CD14-positive monocyte (primary cell): ENCODE measurements at regions not wholly inside any gene's neighbourhood (a gene's known extent, or its start where the extent isn't known, plus 50 kb on each side); places are given as distances from the start of the nearest gene placed in this dataset.

Experiments
- DNase-seq, 3 donors: peaks; one replicate each; pipeline ENCODE4 v3.0.0-alpha.2; 2011 to 2022
- H2AFZ ChIP-seq: 2 replicates; pipeline ENCODE4 v1.6.0; 2012; ENCODE audit warnings: mild to moderate bottlenecking, low read depth, low read length, inconsistent platforms; ENCODE audit not compliant: insufficient read depth, poor library complexity, severe bottlenecking
- H3K27ac ChIP-seq, 2 donors: 1 replicate in 1 of 2; 2 replicates in 1 of 2; pipeline ENCODE4 v1.5.1; 2012 to 2013; ENCODE audit warnings: low read length in 2 of 2, control low read depth in 1 of 2, inconsistent platforms in 1 of 2, low read depth in 1 of 2, mild to moderate bottlenecking in 1 of 2
- H3K27me3 ChIP-seq, 2 donors: one replicate each; pipeline versions ENCODE4 v1.6.0 to v1.6.1; 2011 to 2013; ENCODE audit warnings: low read length in 2 of 2; ENCODE audit not compliant: control insufficient read depth in 2 of 2, insufficient read depth in 2 of 2
- H3K36me3 ChIP-seq, 2 donors: replicated peaks in 1 of 2; 1 replicate in 1 of 2; 2 replicates in 1 of 2; pipeline versions ENCODE4 v1.5.1 to v1.6.1; 2012 to 2013; ENCODE audit warnings: low read length in 2 of 2, control low read depth in 1 of 2, inconsistent platforms in 1 of 2, mild to moderate bottlenecking in 1 of 2; ENCODE audit not compliant: insufficient read depth in 2 of 2, control insufficient read depth in 1 of 2
- H3K4me1 ChIP-seq, 2 donors: 1 replicate in 1 of 2; 2 replicates in 1 of 2; pipeline versions ENCODE4 v1.5.1 to v1.6.1; 2012 to 2013; ENCODE audit warnings: low read length in 2 of 2, control low read depth in 1 of 2, inconsistent platforms in 1 of 2, mild to moderate bottlenecking in 1 of 2, moderate library complexity in 1 of 2; ENCODE audit not compliant: insufficient read depth in 2 of 2, control insufficient read depth in 1 of 2
- H3K4me2 ChIP-seq: replicated peaks from 2 replicates; pipeline ENCODE3; 2012; ENCODE audit warnings: low read length, moderate library complexity, mild to moderate bottlenecking; ENCODE audit not compliant: poor library complexity, severe bottlenecking; ENCODE audit errors: extremely low read depth
- H3K4me3 ChIP-seq, 3 experiments: fragments of 200-600 bp in 1 of 3; sonication (generic) in 1 of 3; replicated peaks in 1 of 3; 1 replicate in 2 of 3; 2 replicates in 1 of 3; pipeline ENCODE4 v1.5.1; 2011 to 2013; ENCODE audit warnings: low read length in 3 of 3, mild to moderate bottlenecking in 3 of 3, control low read depth in 2 of 3, low read depth in 2 of 3, inconsistent platforms in 1 of 3, moderate library complexity in 1 of 3
- H3K79me2 ChIP-seq: 2 replicates; pipeline ENCODE4 v1.6.0; 2012; ENCODE audit warnings: mild to moderate bottlenecking, control low read depth, inconsistent platforms, low read length, moderate library complexity; ENCODE audit not compliant: insufficient read depth
- H3K9ac ChIP-seq: 2 replicates; pipeline ENCODE4 v1.6.0; 2017; ENCODE audit warnings: low read length, mild to moderate bottlenecking; ENCODE audit not compliant: insufficient read depth, poor library complexity, severe bottlenecking
- H3K9me3 ChIP-seq, 2 donors: replicated peaks in 1 of 2; 1 replicate in 1 of 2; 2 replicates in 1 of 2; pipeline versions ENCODE4 v1.5.1 to v1.6.1; 2012 to 2013; ENCODE audit warnings: low read length in 2 of 2, control low read depth in 1 of 2; ENCODE audit not compliant: control insufficient read depth in 1 of 2, insufficient read depth in 1 of 2
- H4K20me1 ChIP-seq: 2 replicates; pipeline ENCODE4 v1.6.0; 2012; ENCODE audit warnings: mild to moderate bottlenecking, low read length, control low read depth, moderate library complexity; ENCODE audit not compliant: insufficient read depth
- H3K27ac Mint-ChIP-seq, 7 donors: one replicate each; pipeline ENCODE4 v1.8.0; 2020; ENCODE audit warnings: mild to moderate bottlenecking in 7 of 7, mixed read lengths in 7 of 7, moderate library complexity in 6 of 7, inconsistent platforms in 2 of 7
- H3K27me3 Mint-ChIP-seq, 3 donors: one replicate each; pipeline ENCODE4 v1.8.0; 2021 to 2022; ENCODE audit warnings: low read depth in 3 of 3, mild to moderate bottlenecking in 3 of 3, mixed read lengths in 3 of 3, moderate library complexity in 3 of 3, inconsistent platforms in 1 of 3
- H3K36me3 Mint-ChIP-seq, 2 donors: one replicate each; pipeline ENCODE4 v1.8.0; 2020; ENCODE audit warnings: mixed read lengths in 2 of 2, inconsistent platforms in 1 of 2, mild to moderate bottlenecking in 1 of 2
- H3K4me1 Mint-ChIP-seq: one replicate; pipeline ENCODE4 v1.8.0; 2020; ENCODE audit warnings: mild to moderate bottlenecking, mixed read lengths
- H3K4me3 Mint-ChIP-seq, 2 donors: one replicate each; pipeline ENCODE4 v1.8.0; 2020; ENCODE audit warnings: mild to moderate bottlenecking in 2 of 2, mixed read lengths in 2 of 2, moderate library complexity in 1 of 2
- H3K9me3 Mint-ChIP-seq, 7 donors: one replicate each; pipeline ENCODE4 v1.8.0; 2020 to 2022; ENCODE audit warnings: mixed read lengths in 7 of 7, mild to moderate bottlenecking in 6 of 7, moderate library complexity in 6 of 7, inconsistent platforms in 2 of 7
- CTCF ChIP-seq: fragments of 200-600 bp; IDR thresholded peaks from one replicate; pipeline ENCODE4 v1.8.0; 2022; ENCODE audit warnings: antibody characterized with exemption, mild to moderate bottlenecking
- WGBS: methylation state at CpG from one replicate; pipeline ENCODE4 v1.1.5; 2013; ENCODE audit warnings: missing lambda C conversion rate; ENCODE audit not compliant: insufficient coverage; 5-methylcytosine and 5-hydroxymethylcytosine counted together
- intact Hi-C, 2 donors: fragments of 100-400 bp; cut with micrococcal nuclease; formaldehyde crosslinking; loops; one replicate each; pipeline versions ENCODE4 v1.15.0 to v1.15.1; 2023

- Mint-ChIP-seq H3K27me3 (no peaks in the 10 kb centered on the region), H3K36me3 (no peaks in the 10 kb centered on the region), H3K4me3 (no peak overlapping the region), H3K4me1 (no peaks in the 10 kb centered on the region), H3K27ac (no peak overlapping the region), H3K9me3 (peaks cover 0 to 12% (median 3%) of the 10 kb centered on the region in 7 donors)
- no peak for DNase-seq
- no peaks in the 10 kb centered on the region for H3K27me3 ChIP-seq
- H3K4me3 ChIP-seq, result no peak overlapping the region
- no peaks in the 10 kb centered on the region for H3K36me3 ChIP-seq
- H2AFZ ChIP-seq, result no peak overlapping the region
- H3K4me2 ChIP-seq, result no peak overlapping the region
- intact Hi-C loops, result no loop called here
- 92% methylated on average over 3 of the region's 8 CpGs for WGBS
- no peak overlapping the region for H3K27ac ChIP-seq
- no peaks in the 10 kb centered on the region for H3K79me2 ChIP-seq
- H4K20me1 ChIP-seq, result no peaks in the 10 kb centered on the region
- no peaks in the 10 kb centered on the region for H3K4me1 ChIP-seq
- H3K9ac ChIP-seq, result no peak overlapping the region
- peaks cover 0 to 6% of the 10 kb centered on the region in 2 donors for H3K9me3 ChIP-seq
- no peak for TF ChIP-seq CTCF
Measured at GRCh38 chr11:26150031-26150430, 181.9 kb upstream of the ANO3 start.

- peaks cover 0 to 5% (median 0%) of the 10 kb centered on the region in 7 donors for H3K9me3 Mint-ChIP-seq
- intact Hi-C loops, result no loop called here
- Histone ChIP-seq H3K4me1 (no peaks in the 10 kb centered on the region), H3K79me2 (no peaks in the 10 kb centered on the region), H3K36me3 (no peaks in the 10 kb centered on the region), H3K27ac (no peak overlapping the region), H2AFZ (no peak overlapping the region), H3K9ac (no peak overlapping the region), H3K9me3 (no peaks in the 10 kb centered on the region), H3K4me2 (no peak overlapping the region), H3K27me3 (no peaks in the 10 kb centered on the region), H4K20me1 (no peaks in the 10 kb centered on the region), H3K4me3 (no peak overlapping the region)
- no peaks in the 10 kb centered on the region for H3K27me3 Mint-ChIP-seq
- no peaks in the 10 kb centered on the region for H3K4me1 Mint-ChIP-seq
- H3K36me3 Mint-ChIP-seq, result no peaks in the 10 kb centered on the region
- no peak overlapping the region for H3K27ac Mint-ChIP-seq
- TF ChIP-seq CTCF, result no peak
- H3K4me3 Mint-ChIP-seq, result no peak overlapping the region
- no CpG with 5 or more reads among the region's 3 CpGs for WGBS
- no peak for DNase-seq
Measured at GRCh38 chr11:26158251-26158650, 173.7 kb upstream of the ANO3 start.
